OCI-LY7 (cell line): ENCODE measurements at regions not wholly inside any gene's neighbourhood (a gene's known extent, or its start where the extent isn't known, plus 50 kb on each side); places are given as distances from the start of the nearest gene placed in this dataset.
"Not testable (repeated sequence)": the region's sequence is repeated elsewhere in the genome, so short reads cannot be mapped to it uniquely, and the experiment has no call there.

Experiments used
- CTCF ChIP-seq: fragments of 200-600 bp; sonication (generic); conservative IDR thresholded peaks from 2 replicates; pipeline ENCODE4 v1.5.1; 2014; ENCODE audit warnings: mild to moderate bottlenecking, antibody characterized with exemption, low read length, moderate library complexity, mixed read lengths
- EZH2phosphoT487 ChIP-seq: fragments of 200-600 bp; sonication (generic); IDR thresholded peaks from 2 replicates; pipeline ENCODE4 v1.6.1; 2018; ENCODE audit warnings: low read depth, borderline replicate concordance, mild to moderate bottlenecking, mixed run types, antibody characterized with exemption, low read length, moderate library complexity, mixed read lengths

GRCh38 chr22:16404639-16405038, 188.0 kb downstream of the CCT8L2 start:
- not testable (repeated sequence) for TF ChIP-seq CTCF, EZH2phosphoT487
